Ishikawa (cell line): ENCODE measurements at regions not wholly inside any gene's neighbourhood (a gene's known extent, or its start where the extent isn't known, plus 50 kb on each side); places are given as distances from the start of the nearest gene placed in this dataset.

ENCODE experiments used
- CEBPB ChIP-seq: IDR thresholded peaks from 2 replicates; pipeline ENCODE4 v1.6.1; 2012
- CREB1 ChIP-seq: IDR thresholded peaks from 2 replicates; pipeline ENCODE4 v1.6.1; 2012; ENCODE audit warnings: low read depth
- EGR1 ChIP-seq: IDR thresholded peaks from 2 replicates; pipeline ENCODE4 v1.6.1; 2012
- EP300 ChIP-seq: IDR thresholded peaks from 2 replicates; pipeline ENCODE4 v1.6.1; 2012; ENCODE audit warnings: borderline replicate concordance
- FOXM1 ChIP-seq: IDR thresholded peaks from 2 replicates; pipeline ENCODE4 v1.6.1; 2012; ENCODE audit warnings: low read depth, borderline replicate concordance
- MAX ChIP-seq: IDR thresholded peaks from 2 replicates; pipeline ENCODE4 v1.6.1; 2012
- NFIC ChIP-seq: IDR thresholded peaks from 2 replicates; pipeline ENCODE4 v1.6.1; 2012
- RAD21 ChIP-seq: IDR thresholded peaks from 2 replicates; pipeline ENCODE4 v1.6.1; 2012; ENCODE audit warnings: low read depth
- REST ChIP-seq: IDR thresholded peaks from 2 replicates; pipeline ENCODE4 v1.6.1; 2012; ENCODE audit warnings: low read depth, mild to moderate bottlenecking
- TAF1 ChIP-seq: IDR thresholded peaks from 2 replicates; pipeline ENCODE4 v1.6.1; 2012; ENCODE audit warnings: low read depth, mild to moderate bottlenecking
- TCF12 ChIP-seq: IDR thresholded peaks from 2 replicates; pipeline ENCODE4 v1.6.1; 2012; ENCODE audit warnings: low read depth
- TEAD4 ChIP-seq: IDR thresholded peaks from 2 replicates; pipeline ENCODE4 v1.6.1; 2012
- USF1 ChIP-seq: IDR thresholded peaks from 2 replicates; pipeline ENCODE4 v1.6.1; 2012
- YY1 ChIP-seq: IDR thresholded peaks from 2 replicates; pipeline ENCODE4 v1.6.1; 2012; ENCODE audit warnings: low read depth
- ZBTB7A ChIP-seq: IDR thresholded peaks from 2 replicates; pipeline ENCODE4 v1.6.1; 2012; ENCODE audit warnings: low read depth

GRCh38 chr15:53389271-53390037 lies 370.0 kb downstream of the WDR72 start:
- TF ChIP-seq FOXM1 (no peak), USF1 (no peak), TCF12 (no peak), CREB1 (no peak), YY1 (no peak), CEBPB (no peak), EP300 (no peak), RAD21 (no peak), EGR1 (no peak), REST (no peak), TEAD4 (no peak)

- no peak for TF ChIP-seq YY1
- no peak for TF ChIP-seq TEAD4
- no peak for TF ChIP-seq NFIC
- no peak for TF ChIP-seq CREB1
- no peak for TF ChIP-seq REST
- no peak for TF ChIP-seq TAF1
- no peak for TF ChIP-seq TCF12
- no peak for TF ChIP-seq FOXM1
Observed at GRCh38 chr15:53384417-53384816, 375.0 kb downstream of the WDR72 start.

GRCh38 chr15:53378096-53378800 lies 381.2 kb downstream of the WDR72 start:
- TF ChIP-seq TAF1 (no peak), RAD21 (no peak), NFIC (no peak), CREB1 (no peak), ZBTB7A (no peak), CEBPB (no peak), YY1 (no peak), MAX (no peak), REST (no peak), EP300 (no peak), FOXM1 (no peak), TCF12 (no peak)

GRCh38 chr15:53367740-53368139 lies 391.7 kb downstream of the WDR72 start:
- no peak for TF ChIP-seq TEAD4

GRCh38 chr15:53360881-53361280 lies 398.6 kb downstream of the WDR72 start:
- TF ChIP-seq REST: no peak
- TF ChIP-seq EGR1: no peak
- TF ChIP-seq ZBTB7A: no peak
- TF ChIP-seq USF1: no peak
- no peak for TF ChIP-seq RAD21
- no peak for TF ChIP-seq TAF1
